ENCODE measurements at regions not wholly inside any gene's neighbourhood (a gene's known extent, or its start where the extent isn't known, plus 50 kb on each side); places are given as distances from the start of the nearest gene placed in this dataset.

DNA sequence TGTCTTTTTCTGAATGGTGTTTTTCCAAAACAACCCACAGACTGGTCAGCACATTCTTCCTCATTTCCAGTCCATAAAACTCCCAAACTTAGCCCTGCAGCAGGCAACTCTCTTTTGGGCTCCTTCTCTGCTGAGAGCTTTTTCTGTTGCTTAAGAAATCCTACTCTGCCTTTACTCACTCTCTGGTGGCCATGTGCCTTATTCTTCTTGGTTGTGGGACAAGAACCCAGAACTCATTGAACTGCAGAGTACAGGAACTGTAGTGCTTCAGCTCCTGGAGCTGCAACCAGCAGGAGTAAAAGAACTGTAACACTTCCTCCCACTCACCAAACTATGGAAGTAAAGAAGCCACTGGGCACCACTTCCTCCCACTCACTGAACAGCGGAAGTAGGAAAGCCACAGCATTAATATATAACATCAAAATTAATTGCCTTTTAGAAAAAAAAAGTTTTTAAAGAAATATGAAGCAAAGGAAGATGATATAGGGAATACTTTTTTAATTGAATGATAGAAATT lies 864.1 kb upstream of the PCDH10 start:
- no peak for TF ChIP-seq CTCF (IDR thresholded peaks at IDR 0.05; ENCODE audit: unreplicated experiment)
- Mint-ChIP-seq H3K27me3 (ENCODE audit: unreplicated experiment) (peaks cover 2% of the 10 kb centered on the region), H3K9me3 (ENCODE audit: unreplicated experiment) (no peaks in the 10 kb centered on the region), H3K36me3 (ENCODE audit: low read depth, unreplicated experiment) (no peaks in the 10 kb centered on the region), H3K4me3 (ENCODE audit: unreplicated experiment) (no peak overlapping the region), H3K27ac (ENCODE audit: unreplicated experiment) (no peak overlapping the region), H3K4me1 (ENCODE audit: unreplicated experiment) (no peaks in the 10 kb centered on the region)
- DNase-seq (ENCODE audit: low spot score), result no peak

- DNase-seq (ENCODE audit: low spot score), result no peak
- H3K27me3 Mint-ChIP-seq (ENCODE audit: unreplicated experiment), result no peaks in the 10 kb centered on the region
- H3K36me3 Mint-ChIP-seq (ENCODE audit: low read depth, unreplicated experiment), result no peaks in the 10 kb centered on the region
- H3K9me3 Mint-ChIP-seq (ENCODE audit: unreplicated experiment), result no peaks in the 10 kb centered on the region
- peak overlapping the region; percentile 89 for H3K27ac Mint-ChIP-seq (ENCODE audit: unreplicated experiment)
- H3K4me1 Mint-ChIP-seq (ENCODE audit: unreplicated experiment), result no peaks in the 10 kb centered on the region
- no peak for TF ChIP-seq CTCF (IDR thresholded peaks at IDR 0.05; ENCODE audit: unreplicated experiment)
- H3K4me3 Mint-ChIP-seq (ENCODE audit: unreplicated experiment), result no peak overlapping the region
Measured at GRCh38 chr4:132297346-132297745, 851.7 kb upstream of the PCDH10 start.

DNA sequence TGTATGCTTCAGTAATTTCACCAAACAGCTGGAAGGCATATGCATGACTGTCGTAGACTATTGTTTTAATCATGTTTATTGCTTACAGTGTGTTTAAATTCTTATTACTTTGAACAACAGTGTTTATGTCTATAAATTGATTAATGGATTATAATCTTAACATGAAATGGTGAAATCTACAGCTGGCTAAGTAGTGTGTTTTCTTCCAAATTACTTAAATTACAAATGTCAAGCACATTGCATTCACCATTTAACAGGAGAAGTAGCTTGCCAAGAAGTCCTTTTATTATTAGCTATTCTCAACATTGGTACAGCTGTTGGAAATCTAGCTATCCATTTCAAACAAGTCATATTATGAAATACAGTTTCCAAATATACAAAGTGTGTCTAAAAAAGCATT lies 849.3 kb upstream of the PCDH10 start:
- DNase-seq (ENCODE audit: low spot score), result no peak
- no peaks in the 10 kb centered on the region for H3K36me3 Mint-ChIP-seq (ENCODE audit: low read depth, unreplicated experiment)
- H3K9me3 Mint-ChIP-seq (ENCODE audit: unreplicated experiment), result no peaks in the 10 kb centered on the region

GRCh38 chr4:132312521-132312920 lies 836.6 kb upstream of the PCDH10 start:
- Mint-ChIP-seq H3K27ac (ENCODE audit: unreplicated experiment) (no peak overlapping the region), H3K36me3 (ENCODE audit: low read depth, unreplicated experiment) (no peaks in the 10 kb centered on the region), H3K4me3 (ENCODE audit: unreplicated experiment) (no peak overlapping the region), H3K27me3 (ENCODE audit: unreplicated experiment) (no peaks in the 10 kb centered on the region), H3K4me1 (ENCODE audit: unreplicated experiment) (no peaks in the 10 kb centered on the region), H3K9me3 (ENCODE audit: unreplicated experiment) (peaks cover 4% of the 10 kb centered on the region)
- no peak for TF ChIP-seq CTCF (IDR thresholded peaks at IDR 0.05; ENCODE audit: unreplicated experiment)
- DNase-seq (ENCODE audit: low spot score), result no peak

More for the DNA sequence above, 849.3 kb upstream of the PCDH10 start:
- TF ChIP-seq CTCF (IDR thresholded peaks at IDR 0.05; ENCODE audit: unreplicated experiment), result no peak
- H3K27me3 Mint-ChIP-seq (ENCODE audit: unreplicated experiment), result no peaks in the 10 kb centered on the region
- no peak overlapping the region for H3K4me3 Mint-ChIP-seq (ENCODE audit: unreplicated experiment)
- H3K27ac Mint-ChIP-seq (ENCODE audit: unreplicated experiment), result no peak overlapping the region
- no peaks in the 10 kb centered on the region for H3K4me1 Mint-ChIP-seq (ENCODE audit: unreplicated experiment)

GRCh38 chr4:132313852-132314251 lies 835.2 kb upstream of the PCDH10 start:
- Mint-ChIP-seq H3K4me1 (ENCODE audit: unreplicated experiment) (no peaks in the 10 kb centered on the region), H3K36me3 (ENCODE audit: low read depth, unreplicated experiment) (no peaks in the 10 kb centered on the region), H3K27ac (ENCODE audit: unreplicated experiment) (no peak overlapping the region), H3K9me3 (ENCODE audit: unreplicated experiment) (peaks cover 4% of the 10 kb centered on the region), H3K4me3 (ENCODE audit: unreplicated experiment) (no peak overlapping the region), H3K27me3 (ENCODE audit: unreplicated experiment) (no peaks in the 10 kb centered on the region)
- DNase-seq (ENCODE audit: low spot score), result no peak
- TF ChIP-seq CTCF (IDR thresholded peaks at IDR 0.05; ENCODE audit: unreplicated experiment), result no peak
